ENCODE measurements at regions not wholly inside any gene's neighbourhood (a gene's known extent, or its start where the extent isn't known, plus 50 kb on each side); places are given as distances from the start of the nearest gene placed in this dataset.

GRCh38 chr10:80753612-80754011 is 215.9 kb downstream of the SH2D4B start:
- Histone ChIP-seq H3K4me3 (replicated peaks in 1 of 3) (no peak overlapping the region), H3K27ac (no peak overlapping the region), H3K4me1 (no peaks in the 10 kb centered on the region), H3K27me3 (no peaks in the 10 kb centered on the region), H3K36me3 (no peaks in the 10 kb centered on the region), H3K9me3 (no peaks in the 10 kb centered on the region)
- TF ChIP-seq POLR2A (IDR thresholded peaks at IDR 0.05) (no peak), CTCF (IDR thresholded peaks at IDR 0.05) (no peak)
- WGBS, 2 donors: 60 to 80% methylated on average over 1 of the region's 1 CpG
- intact Hi-C loops (cut with DNase I): no loop called here
- no peak for DNase-seq

GRCh38 chr10:80755893-80756292 is 218.2 kb downstream of the SH2D4B start:
- H3K36me3 ChIP-seq: no peaks in the 10 kb centered on the region
- intact Hi-C loops (cut with DNase I): no loop called here
- TF ChIP-seq POLR2A (IDR thresholded peaks at IDR 0.05): no peak

GRCh38 chr10:80759693-80760092 is 222.0 kb downstream of the SH2D4B start:
- Histone ChIP-seq H3K27me3 (no peaks in the 10 kb centered on the region), H3K36me3 (no peaks in the 10 kb centered on the region), H3K9me3 (no peaks in the 10 kb centered on the region), H3K27ac (no peak overlapping the region), H3K4me3 (replicated peaks in 1 of 3) (no peak overlapping the region), H3K4me1 (no peaks in the 10 kb centered on the region)
- intact Hi-C loops (cut with DNase I): no loop called here
- no peak for DNase-seq
- 89 to 90% methylated on average over 5 of the region's 5 CpGs for WGBS, 2 donors
- TF ChIP-seq CTCF (IDR thresholded peaks at IDR 0.05) (no peak), POLR2A (IDR thresholded peaks at IDR 0.05) (no peak)

More at GRCh38 chr10:80755893-80756292, 218.2 kb downstream of the SH2D4B start:
- Histone ChIP-seq H3K4me1 (no peaks in the 10 kb centered on the region), H3K4me3 (replicated peaks in 1 of 3) (no peak overlapping the region), H3K27me3 (no peaks in the 10 kb centered on the region), H3K9me3 (no peaks in the 10 kb centered on the region), H3K27ac (no peak overlapping the region)
- DNase-seq: no peak
- 65 to 76% methylated on average over 2 of the region's 2 CpGs for WGBS, 2 donors

GRCh38 chr10:80760914-80761371 is 223.2 kb downstream of the SH2D4B start:
- WGBS, 2 donors: 65 to 70% methylated on average over 2 of the region's 2 CpGs
- no peak overlapping the region for H3K27ac ChIP-seq
- no peak for TF ChIP-seq CTCF (IDR thresholded peaks at IDR 0.05)
- TF ChIP-seq POLR2A (IDR thresholded peaks at IDR 0.05): no peak

GRCh38 chr10:80767963-80768362 is 230.3 kb downstream of the SH2D4B start:
- no peaks in the 10 kb centered on the region for H3K9me3 ChIP-seq
- no peaks in the 10 kb centered on the region for H3K36me3 ChIP-seq
- intact Hi-C loops (cut with DNase I): no loop called here
- H3K27ac ChIP-seq: no peak overlapping the region
- H3K4me3 ChIP-seq (replicated peaks in 1 of 3): no peak overlapping the region
- H3K4me1 ChIP-seq: no peaks in the 10 kb centered on the region
- DNase-seq: no peak
- H3K27me3 ChIP-seq: no peaks in the 10 kb centered on the region
- WGBS, 2 donors: 52 to 62% methylated on average over 1 of the region's 1 CpG
- no peak for TF ChIP-seq CTCF (IDR thresholded peaks at IDR 0.05)
- TF ChIP-seq POLR2A (IDR thresholded peaks at IDR 0.05): no peak

More at GRCh38 chr10:80760914-80761371, 223.2 kb downstream of the SH2D4B start:
- intact Hi-C loops (cut with DNase I): no loop called here
- H3K36me3 ChIP-seq: no peaks in the 10 kb centered on the region
- no peaks in the 10 kb centered on the region for H3K27me3 ChIP-seq
- no peak for DNase-seq
- H3K4me3 ChIP-seq (replicated peaks in 1 of 3): no peak overlapping the region
- H3K4me1 ChIP-seq: no peaks in the 10 kb centered on the region
- no peaks in the 10 kb centered on the region for H3K9me3 ChIP-seq

GRCh38 chr10:80769700-80770160 is 232.0 kb downstream of the SH2D4B start:
- no peak overlapping the region for H3K4me3 ChIP-seq (replicated peaks in 1 of 3)
- WGBS, 2 donors: 37 to 39% methylated on average over 2 of the region's 2 CpGs
- DNase-seq: no peak
- no peaks in the 10 kb centered on the region for H3K9me3 ChIP-seq
- no peaks in the 10 kb centered on the region for H3K36me3 ChIP-seq
- TF ChIP-seq CTCF (IDR thresholded peaks at IDR 0.05) (no peak), POLR2A (IDR thresholded peaks at IDR 0.05) (no peak)
- no peaks in the 10 kb centered on the region for H3K27me3 ChIP-seq
- no peak overlapping the region for H3K27ac ChIP-seq
- no peaks in the 10 kb centered on the region for H3K4me1 ChIP-seq
- intact Hi-C loops (cut with DNase I): no loop called here
